ENCODE measurements at regions not wholly inside any gene's neighbourhood (a gene's known extent, or its start where the extent isn't known, plus 50 kb on each side); places are given as distances from the start of the nearest gene placed in this dataset.

GRCh38 chr15:62783303-62783957 lies 259.1 kb upstream of the TPM1 start:
- TF ChIP-seq CTCF (conservative IDR thresholded peaks at IDR 0.05; ENCODE audit: low read length) (no peak), EZH2phosphoT487 (IDR thresholded peaks at IDR 0.05; ENCODE audit: borderline replicate concordance, low read depth, low read length) (no peak)
